Gastrocnemius medialis (tissue), 4 donors: ENCODE measurements at regions not wholly inside any gene's neighbourhood (a gene's known extent, or its start where the extent isn't known, plus 50 kb on each side); places are given as distances from the start of the nearest gene placed in this dataset.

Experiments
- CTCF ChIP-seq, 5 experiments: fragments of 450-650 bp in 3 of 5; fragments of 200-600 bp in 2 of 5; sonication (generic) in 2 of 5; IDR thresholded peaks in 4 of 5; conservative IDR thresholded peaks in 1 of 5; 1 replicate in 4 of 5; 2 replicates in 1 of 5; pipeline ENCODE4 v1.5.1; 2016 to 2019; ENCODE audit warnings: antibody characterized with exemption in 5 of 5, mild to moderate bottlenecking in 3 of 5, moderate library complexity in 3 of 5
- POLR2A ChIP-seq, 2 donors: fragments of 450-650 bp; IDR thresholded peaks; one replicate each; pipeline ENCODE4 v1.6.1; 2017; ENCODE audit warnings: antibody characterized with exemption in 2 of 2, mild to moderate bottlenecking in 2 of 2, moderate library complexity in 2 of 2

DNA sequence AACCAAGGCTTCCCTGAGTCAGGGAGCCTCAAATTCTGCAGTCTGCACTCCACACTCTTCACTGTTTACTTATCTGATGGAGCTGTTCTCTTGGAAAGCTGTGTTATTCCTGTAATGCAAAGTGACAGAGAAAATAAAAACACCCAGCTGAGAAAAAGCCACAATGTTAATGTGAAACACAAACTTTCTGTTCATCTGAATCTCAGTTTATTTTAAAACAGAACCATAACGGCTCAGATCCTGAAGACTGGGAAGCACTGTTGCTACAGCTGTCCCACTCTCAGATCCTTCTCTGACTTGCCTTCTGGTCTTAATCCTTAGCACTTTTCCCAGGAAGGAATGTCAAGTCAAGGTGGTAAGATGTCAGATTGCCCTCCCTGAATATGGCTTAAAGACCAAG, 736.6 kb downstream of the DHX35 start:
- TF ChIP-seq CTCF (IDR thresholded peaks at IDR 0.05 in 4 of 5, conservative IDR thresholded peaks at IDR 0.05 in 1 of 5) (no peak), POLR2A (IDR thresholded peaks at IDR 0.05) (no peak)
